OCI-LY7 (cell line): ENCODE measurements at regions not wholly inside any gene's neighbourhood (a gene's known extent, or its start where the extent isn't known, plus 50 kb on each side); places are given as distances from the start of the nearest gene placed in this dataset.

Source experiments
- BruUV-seq: library from RNA; stranded (reverse); fragments of 400-500 nt; replicated peaks from 2 replicates; lab custom pipeline; 2021; lab: Mats Ljungman, UMichigan
- CTCF ChIA-PET: fragments of 300-600 bp; sonication (Branson Sonifier 250); formaldehyde crosslinking; loops from one replicate; lab custom pipeline; 2022; ENCODE audit warnings: antibody characterized with exemption; ENCODE audit not compliant: unreplicated experiment; lab: Charles Lee
- POLR2A ChIA-PET: fragments of 300-600 bp; sonication (Branson Sonifier 250); formaldehyde crosslinking; loops from one replicate; lab custom pipeline; 2022; ENCODE audit warnings: antibody characterized with exemption; lab: Charles Lee
- DNase-seq: peaks from one replicate; pipeline ENCODE4 v3.0.0-alpha.2; 2015; ENCODE audit warnings: low spot score
- H2AFZ ChIP-seq: fragments of 200-600 bp; sonication (generic), shearing (Covaris generic); 2 replicates; pipeline ENCODE4 v1.6.1; 2014; ENCODE audit warnings: mild to moderate bottlenecking, antibody characterized with exemption, low read length, moderate library complexity
- H3K27ac ChIP-seq: fragments of 200-600 bp; sonication (generic); 2 replicates; pipeline ENCODE4 v1.5.1; 2014; ENCODE audit warnings: mixed run types, low read depth, mild to moderate bottlenecking, moderate library complexity, low read length, inconsistent platforms; ENCODE audit not compliant: poor library complexity, severe bottlenecking
- H3K36me3 ChIP-seq: fragments of 200-600 bp; sonication (generic); 2 replicates; pipeline ENCODE4 v1.6.1; 2014; ENCODE audit warnings: mild to moderate bottlenecking, antibody characterized with exemption, low read length, moderate library complexity, mixed read lengths; ENCODE audit not compliant: insufficient read depth
- H3K4me1 ChIP-seq: fragments of 200-600 bp; sonication (generic); 2 replicates; pipeline ENCODE4 v1.5.1; 2014; ENCODE audit warnings: mild to moderate bottlenecking, low read length; ENCODE audit not compliant: insufficient read depth, poor library complexity, severe bottlenecking
- H3K4me2 ChIP-seq: fragments of 200-600 bp; sonication (generic); 2 replicates; pipeline ENCODE4 v1.6.1; 2014; ENCODE audit warnings: mild to moderate bottlenecking, low read length
- H3K4me3 ChIP-seq: fragments of 200-600 bp; sonication (generic); 2 replicates; pipeline ENCODE4 v1.5.1; 2014; ENCODE audit warnings: mild to moderate bottlenecking, low read depth, low read length; ENCODE audit not compliant: poor library complexity, severe bottlenecking
- H3K79me2 ChIP-seq: fragments of 200-600 bp; sonication (generic); 2 replicates; pipeline ENCODE4 v1.6.1; 2016; ENCODE audit warnings: low read depth, mild to moderate bottlenecking, low read length, moderate library complexity, mixed read lengths; ENCODE audit not compliant: insufficient read depth
- H3K9me2 ChIP-seq: fragments of 200-600 bp; sonication (generic); 2 replicates; pipeline ENCODE4 v1.6.1; 2016; ENCODE audit warnings: mild to moderate bottlenecking, low read length, mixed read lengths; ENCODE audit not compliant: insufficient read depth
- H3K9me3 ChIP-seq: fragments of 200-600 bp; sonication (generic); 2 replicates; pipeline ENCODE4 v1.6.1; 2014; ENCODE audit warnings: mild to moderate bottlenecking, mixed run types, low read length, mixed read lengths
- H4K20me1 ChIP-seq: fragments of 200-600 bp; sonication (generic); 2 replicates; pipeline ENCODE4 v1.6.1; 2014; ENCODE audit warnings: mild to moderate bottlenecking, antibody characterized with exemption, low read length, moderate library complexity, mixed read lengths; ENCODE audit not compliant: insufficient read depth
- CTCF ChIP-seq: fragments of 200-600 bp; sonication (generic); conservative IDR thresholded peaks from 2 replicates; pipeline ENCODE4 v1.5.1; 2014; ENCODE audit warnings: mild to moderate bottlenecking, antibody characterized with exemption, low read length, moderate library complexity, mixed read lengths
- EZH2phosphoT487 ChIP-seq: fragments of 200-600 bp; sonication (generic); IDR thresholded peaks from 2 replicates; pipeline ENCODE4 v1.6.1; 2018; ENCODE audit warnings: low read depth, borderline replicate concordance, mild to moderate bottlenecking, mixed run types, antibody characterized with exemption, low read length, moderate library complexity, mixed read lengths
- intact Hi-C: fragments of 100-400 bp; cut with micrococcal nuclease; formaldehyde crosslinking; loops from one replicate; pipeline ENCODE4 v1.10.0; 2022; ENCODE audit not compliant: unreplicated experiment

GRCh38 chrX:69258893-69259292, 93.6 kb upstream of the PJA1 start:
- Histone ChIP-seq H3K9me2 (no peaks in the 10 kb centered on the region), H3K79me2 (no peaks in the 10 kb centered on the region), H3K4me3 (no peak overlapping the region), H3K9me3 (no peaks in the 10 kb centered on the region), H4K20me1 (no peaks in the 10 kb centered on the region), H3K36me3 (no peaks in the 10 kb centered on the region), H2AFZ (no peak overlapping the region), H3K4me1 (no peaks in the 10 kb centered on the region), H3K4me2 (no peak overlapping the region), H3K27ac (no peak overlapping the region)
- DNase-seq = no peak
- intact Hi-C loops = no loop called here
- BruUV-seq = no TSS peak
- no peak for TF ChIP-seq CTCF
- TF ChIP-seq EZH2phosphoT487 = no peak
- CTCF ChIA-PET = no interaction called here
- POLR2A ChIA-PET = no interaction called here

- no peak for DNase-seq
- no peaks in the 10 kb centered on the region for H3K9me2 ChIP-seq
These were observed 92.4 kb upstream of the PJA1 start for GRCh38 chrX:69257499-69258127.

More at GRCh38 chrX:69257499-69258127, 92.4 kb upstream of the PJA1 start:
- Histone ChIP-seq H3K9me3 (no peaks in the 10 kb centered on the region), H3K36me3 (no peaks in the 10 kb centered on the region), H3K4me3 (no peak overlapping the region), H4K20me1 (no peaks in the 10 kb centered on the region), H3K79me2 (no peaks in the 10 kb centered on the region), H3K4me2 (no peak overlapping the region), H2AFZ (no peak overlapping the region), H3K4me1 (no peaks in the 10 kb centered on the region), H3K27ac (no peak overlapping the region)
- ChIA-PET POLR2A (no interaction called here), CTCF (no interaction called here)
- intact Hi-C loops = no loop called here
- TF ChIP-seq CTCF (no peak), EZH2phosphoT487 (no peak)
- no TSS peak for BruUV-seq
